GM18861 (cell line): ENCODE measurements at regions not wholly inside any gene's neighbourhood (a gene's known extent, or its start where the extent isn't known, plus 50 kb on each side); places are given as distances from the start of the nearest gene placed in this dataset.

Experiments
- ATAC-seq: cut with Tn5 transposase; IDR thresholded peaks from one replicate; pipeline ENCODE4 v1.9.1; 2021; ENCODE audit not compliant: unreplicated experiment

GRCh38 chr4:157803845-157804521 is 368.8 kb downstream of the GASK1B start:
- ATAC-seq = no peak

- ATAC-seq = no peak
These were observed 369.4 kb downstream of the GASK1B start for GRCh38 chr4:157803421-157803820.

- ATAC-seq = no peak
These were observed 377.3 kb downstream of the GASK1B start for GRCh38 chr4:157795495-157795894.

GRCh38 chr4:157792716-157793115 is 380.1 kb downstream of the GASK1B start:
- no peak for ATAC-seq

GRCh38 chr4:157791236-157791635 is 381.6 kb downstream of the GASK1B start:
- no peak for ATAC-seq

GRCh38 chr4:157787618-157788017 is 385.2 kb downstream of the GASK1B start:
- no peak for ATAC-seq

- no peak for ATAC-seq
These were observed 391.5 kb downstream of the GASK1B start for GRCh38 chr4:157781361-157781760.

GRCh38 chr4:157779081-157779480 is 393.7 kb downstream of the GASK1B start:
- ATAC-seq = no peak

- no peak for ATAC-seq
These were observed 395.8 kb downstream of the GASK1B start for GRCh38 chr4:157776930-157777528.

- ATAC-seq = no peak
These were observed 396.9 kb downstream of the GASK1B start for GRCh38 chr4:157775971-157776370.

GRCh38 chr4:157772907-157773306 is 399.9 kb downstream of the GASK1B start:
- ATAC-seq = no peak

- no peak for ATAC-seq
These were observed 404.4 kb downstream of the GASK1B start for GRCh38 chr4:157768419-157768818.

- ATAC-seq = no peak
These were observed 409.3 kb downstream of the GASK1B start for GRCh38 chr4:157763490-157763889.

GRCh38 chr4:157754410-157754809 is 418.4 kb downstream of the GASK1B start:
- ATAC-seq = no peak

GRCh38 chr4:157751631-157752030 is 421.2 kb downstream of the GASK1B start:
- no peak for ATAC-seq

GRCh38 chr4:157741642-157742041 is 431.2 kb downstream of the GASK1B start:
- no peak for ATAC-seq

- no peak for ATAC-seq
These were observed 433.6 kb downstream of the GASK1B start for GRCh38 chr4:157739242-157739641.

- ATAC-seq = no peak
These were observed 444.6 kb downstream of the GASK1B start for GRCh38 chr4:157728215-157728614.

GRCh38 chr4:157727163-157727562 is 445.7 kb downstream of the GASK1B start:
- ATAC-seq = no peak

- no peak for ATAC-seq
These were observed 450.7 kb downstream of the GASK1B start for GRCh38 chr4:157722146-157722545.

- ATAC-seq = no peak
These were observed 459.5 kb downstream of the GASK1B start for GRCh38 chr4:157713342-157713741.

GRCh38 chr4:157706155-157706554 is 466.7 kb downstream of the GASK1B start:
- ATAC-seq = no peak

GRCh38 chr4:157702831-157703230 is 470.0 kb downstream of the GASK1B start:
- ATAC-seq = no peak
